ENCODE measurements at regions not wholly inside any gene's neighbourhood (a gene's known extent, or its start where the extent isn't known, plus 50 kb on each side); places are given as distances from the start of the nearest gene placed in this dataset.

GRCh38 chr13:90205081-90205480, 1142.4 kb upstream of the MIR17HG start:
- no peak for DNase-seq (ENCODE audit: extremely low read depth, low read depth)

DNA sequence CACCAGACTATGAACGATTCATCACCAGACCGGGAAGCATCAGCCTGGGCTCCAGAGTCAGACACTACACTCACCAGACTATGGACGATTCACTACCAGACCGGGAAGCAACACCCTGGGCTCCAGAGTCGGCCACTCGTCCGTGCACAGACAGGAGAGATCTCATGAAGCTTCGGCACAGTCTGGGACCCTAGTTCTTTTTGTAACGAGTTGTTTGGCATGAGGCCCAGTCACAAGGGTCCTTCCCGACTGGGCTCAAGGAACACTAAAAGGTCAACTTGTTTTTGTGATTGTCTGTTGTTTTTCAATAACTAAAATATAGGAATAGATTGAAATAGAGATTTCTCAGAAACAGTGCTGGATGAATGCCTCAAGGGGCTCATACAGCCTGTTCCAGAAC, 1141.6 kb upstream of the MIR17HG start:
- DNase-seq (ENCODE audit: extremely low read depth, low read depth): no peak
- TF ChIP-seq, protein P1, sequence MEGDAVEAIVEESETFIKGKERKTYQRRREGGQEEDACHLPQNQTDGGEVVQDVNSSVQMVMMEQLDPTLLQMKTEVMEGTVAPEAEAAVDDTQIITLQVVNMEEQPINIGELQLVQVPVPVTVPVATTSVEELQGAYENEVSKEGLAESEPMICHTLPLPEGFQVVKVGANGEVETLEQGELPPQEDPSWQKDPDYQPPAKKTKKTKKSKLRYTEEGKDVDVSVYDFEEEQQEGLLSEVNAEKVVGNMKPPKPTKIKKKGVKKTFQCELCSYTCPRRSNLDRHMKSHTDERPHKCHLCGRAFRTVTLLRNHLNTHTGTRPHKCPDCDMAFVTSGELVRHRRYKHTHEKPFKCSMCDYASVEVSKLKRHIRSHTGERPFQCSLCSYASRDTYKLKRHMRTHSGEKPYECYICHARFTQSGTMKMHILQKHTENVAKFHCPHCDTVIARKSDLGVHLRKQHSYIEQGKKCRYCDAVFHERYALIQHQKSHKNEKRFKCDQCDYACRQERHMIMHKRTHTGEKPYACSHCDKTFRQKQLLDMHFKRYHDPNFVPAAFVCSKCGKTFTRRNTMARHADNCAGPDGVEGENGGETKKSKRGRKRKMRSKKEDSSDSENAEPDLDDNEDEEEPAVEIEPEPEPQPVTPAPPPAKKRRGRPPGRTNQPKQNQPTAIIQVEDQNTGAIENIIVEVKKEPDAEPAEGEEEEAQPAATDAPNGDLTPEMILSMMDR (IDR thresholded peaks at IDR 0.05; ENCODE audit: low read depth, low read length): no peak

More at GRCh38 chr13:90205081-90205480, 1142.4 kb upstream of the MIR17HG start:
- TF ChIP-seq, protein P1 (IDR thresholded peaks at IDR 0.05; ENCODE audit: low read depth, low read length): no peak

GRCh38 chr13:90217275-90217674, 1130.2 kb upstream of the MIR17HG start:
- TF ChIP-seq, protein P1 (IDR thresholded peaks at IDR 0.05; ENCODE audit: low read depth, low read length): no peak
- no peak for DNase-seq (ENCODE audit: extremely low read depth, low read depth)

GRCh38 chr13:90222758-90223157, 1124.7 kb upstream of the MIR17HG start:
- DNase-seq (ENCODE audit: extremely low read depth, low read depth): no peak
- TF ChIP-seq, protein P1 (IDR thresholded peaks at IDR 0.05; ENCODE audit: low read depth, low read length): no peak

DNA sequence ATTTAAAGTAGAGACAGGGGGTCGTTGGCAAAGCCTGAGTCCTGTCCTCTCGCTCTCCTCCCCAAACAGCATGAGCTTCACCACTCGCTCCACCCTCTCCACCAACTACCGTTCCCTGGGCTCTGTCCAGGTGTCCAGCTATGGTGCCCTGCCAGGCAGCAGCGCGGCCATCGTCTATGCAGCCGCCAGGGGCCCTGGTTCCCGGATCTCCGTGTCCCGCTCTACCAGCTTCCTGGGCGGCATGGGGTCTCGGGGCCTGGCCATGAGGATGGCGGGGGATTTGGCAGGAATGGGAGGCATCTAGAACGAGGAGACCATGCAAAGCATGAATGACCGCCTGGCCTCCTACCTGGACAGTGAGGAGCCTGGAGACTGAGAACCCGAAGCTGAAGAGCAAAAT, 1117.2 kb upstream of the MIR17HG start:
- TF ChIP-seq, protein P1 (IDR thresholded peaks at IDR 0.05; ENCODE audit: low read depth, low read length): no peak
- DNase-seq (ENCODE audit: extremely low read depth, low read depth): no peak

GRCh38 chr13:90232291-90232690, 1115.2 kb upstream of the MIR17HG start:
- no peak for DNase-seq (ENCODE audit: extremely low read depth, low read depth)
- TF ChIP-seq, protein P1 (IDR thresholded peaks at IDR 0.05; ENCODE audit: low read depth, low read length): no peak

DNA sequence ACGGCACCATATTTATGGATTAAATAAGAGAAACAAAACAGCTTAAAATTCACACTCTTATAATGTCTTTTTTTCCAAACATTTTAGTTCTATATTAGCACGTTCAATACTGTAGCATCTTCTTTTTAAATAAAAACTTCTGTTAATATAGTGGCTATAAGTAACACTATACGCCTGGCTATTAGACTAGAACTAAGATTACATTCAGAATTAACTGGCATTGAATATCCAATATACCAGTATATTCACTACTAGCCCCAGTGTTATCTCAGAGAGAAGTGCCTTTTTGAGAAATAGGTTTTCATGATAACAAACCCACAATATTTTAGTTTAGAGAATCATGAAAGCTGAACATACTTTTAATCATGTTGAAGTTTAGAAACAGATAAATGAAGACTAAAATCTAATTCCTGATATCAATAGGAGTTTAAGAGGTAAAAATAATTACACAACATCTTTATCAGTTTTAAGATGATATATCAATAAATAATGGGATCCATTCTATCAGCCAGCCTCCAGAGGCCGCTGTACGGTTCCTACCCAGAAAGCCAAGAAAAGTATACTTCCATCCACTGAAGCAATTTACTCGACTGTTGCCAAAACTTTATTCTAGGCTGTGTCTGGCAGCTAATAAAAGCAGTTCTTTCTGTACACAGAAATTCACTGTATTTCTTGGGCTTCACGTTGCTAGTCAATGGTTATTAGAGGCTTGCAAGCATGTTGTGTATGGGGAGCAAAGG, 1113.4 kb upstream of the MIR17HG start:
- no peak for DNase-seq (ENCODE audit: extremely low read depth, low read depth)
- TF ChIP-seq, protein P1 (IDR thresholded peaks at IDR 0.05; ENCODE audit: low read depth, low read length): no peak; the same call in 1 of the 2 replicates

Data from AG09319 (cell line).